GM23338 (cell line): ENCODE measurements at regions not wholly inside any gene's neighbourhood (a gene's known extent, or its start where the extent isn't known, plus 50 kb on each side); places are given as distances from the start of the nearest gene placed in this dataset.
A peak's percentile ranks its signal among the peaks of the same experiment; 100 is the strongest.

ENCODE experiments used
- ATAC-seq: fragments of 200-7000 bp; cut with Tn5 transposase; 3 replicates; pipeline ENCODE4 v1.9.1; 2020
- DNase-seq: peaks from one replicate; pipeline ENCODE4 v3.0.0-alpha.2; 2015; ENCODE audit warnings: low spot score
- H2AFZ ChIP-seq: fragments of 200-600 bp; sonication (generic); 2 replicates; pipeline ENCODE4 v1.8.0; 2016; ENCODE audit warnings: antibody characterized with exemption, mild to moderate bottlenecking, moderate library complexity
- H3F3A ChIP-seq: fragments of 200-600 bp; sonication (generic); replicated peaks from 2 replicates; pipeline ENCODE4 v1.8.0; 2017; ENCODE audit warnings: antibody characterized with exemption, mixed run types, low read depth
- H3K27ac ChIP-seq: fragments of 200-600 bp; sonication (generic); 2 replicates; pipeline ENCODE4 v1.6.1; 2016; ENCODE audit warnings: low read depth
- H3K27me3 ChIP-seq: fragments of 200-600 bp; sonication (generic); 2 replicates; pipeline ENCODE4 v1.8.0; 2016; ENCODE audit warnings: mild to moderate bottlenecking, mixed run types, moderate library complexity; ENCODE audit not compliant: insufficient read depth
- H3K36me3 ChIP-seq: fragments of 200-600 bp; sonication (generic); 2 replicates; pipeline ENCODE4 v1.8.0; 2016; ENCODE audit warnings: mild to moderate bottlenecking; ENCODE audit not compliant: insufficient read depth
- H3K4me1 ChIP-seq: fragments of 200-600 bp; sonication (generic); 2 replicates; pipeline ENCODE4 v1.8.0; 2016; ENCODE audit warnings: mild to moderate bottlenecking, moderate library complexity; ENCODE audit not compliant: insufficient read depth
- H3K4me2 ChIP-seq: fragments of 200-600 bp; sonication (generic); 2 replicates; pipeline ENCODE4 v1.7.1; 2017; ENCODE audit warnings: mixed run types
- H3K4me3 ChIP-seq: fragments of 200-600 bp; sonication (generic); 2 replicates; pipeline ENCODE4 v1.6.1; 2016; ENCODE audit warnings: mixed run types
- H3K79me2 ChIP-seq: fragments of 200-600 bp; sonication (generic); replicated peaks from 2 replicates; pipeline ENCODE4 v1.8.0; 2017; ENCODE audit warnings: mild to moderate bottlenecking; ENCODE audit not compliant: insufficient read depth
- H3K9me2 ChIP-seq: fragments of 200-600 bp; sonication (generic); 2 replicates; pipeline ENCODE4 v1.8.0; 2017; ENCODE audit not compliant: insufficient read depth
- H4K20me1 ChIP-seq: fragments of 200-600 bp; sonication (generic); replicated peaks from 2 replicates; pipeline ENCODE4 v1.8.0; 2017; ENCODE audit warnings: mild to moderate bottlenecking; ENCODE audit not compliant: insufficient read depth
- H3K27ac Mint-ChIP-seq: 2 replicates; pipeline ENCODE4 v1.8.0; 2020; ENCODE audit warnings: inconsistent platforms, mild to moderate bottlenecking, moderate library complexity, mixed read lengths
- H3K27me3 Mint-ChIP-seq: 3 replicates; pipeline ENCODE4 v1.8.0; 2022; ENCODE audit warnings: low read depth, mild to moderate bottlenecking, moderate library complexity, mixed read lengths, inconsistent platforms; ENCODE audit not compliant: insufficient read depth, poor library complexity
- H3K36me3 Mint-ChIP-seq: 3 replicates; pipeline ENCODE4 v1.8.0; 2021; ENCODE audit warnings: low read depth, mild to moderate bottlenecking, inconsistent platforms, moderate library complexity, mixed read lengths
- H3K4me1 Mint-ChIP-seq: 3 replicates; pipeline ENCODE4 v1.8.0; 2020; ENCODE audit warnings: mild to moderate bottlenecking, inconsistent platforms, mixed read lengths
- H3K4me3 Mint-ChIP-seq: 3 replicates; pipeline ENCODE4 v1.8.0; 2021; ENCODE audit warnings: moderate library complexity, mild to moderate bottlenecking, inconsistent platforms, mixed read lengths
- H3K9me3 Mint-ChIP-seq: 3 replicates; pipeline ENCODE4 v1.8.0; 2020; ENCODE audit warnings: moderate library complexity, mild to moderate bottlenecking, inconsistent platforms, mixed read lengths
- CREB1 ChIP-seq: fragments of 250-450 bp; sonication (Bioruptor Pico); IDR thresholded peaks from 2 replicates; pipeline ENCODE4 v1.5.0; 2020; ENCODE audit warnings: low read depth, mild to moderate bottlenecking, moderate library complexity
- EZH2 ChIP-seq: fragments of 200-600 bp; sonication (generic); IDR thresholded peaks from one replicate; pipeline ENCODE4 v1.8.0; 2017; ENCODE audit warnings: antibody characterized with exemption, mild to moderate bottlenecking, low read depth; ENCODE audit not compliant: unreplicated experiment
- EZH2phosphoT487 ChIP-seq: fragments of 200-600 bp; sonication (generic); IDR thresholded peaks from one replicate; pipeline ENCODE4 v1.8.1; 2018; ENCODE audit warnings: antibody characterized with exemption; ENCODE audit not compliant: unreplicated experiment
- JUNB ChIP-seq: IDR thresholded peaks from one replicate; pipeline ENCODE4 v1.6.1; 2016; ENCODE audit warnings: antibody characterized with exemption; ENCODE audit not compliant: unreplicated experiment
- NANOG ChIP-seq: IDR thresholded peaks from 2 replicates; pipeline ENCODE4 v1.6.1; 2016; ENCODE audit warnings: antibody characterized with exemption, borderline replicate concordance
- POLR2AphosphoS5 ChIP-seq: IDR thresholded peaks from 2 replicates; pipeline ENCODE4 v1.6.1; 2016; ENCODE audit warnings: antibody characterized with exemption, low read depth
- STAT1 ChIP-seq: IDR thresholded peaks from one replicate; pipeline ENCODE4 v1.6.1; 2016; ENCODE audit warnings: antibody characterized with exemption; ENCODE audit not compliant: unreplicated experiment
- ZNF114 ChIP-seq: fragments of 250-450 bp; sonication (Bioruptor Pico); IDR thresholded peaks from 2 replicates; pipeline ENCODE4 v1.5.0; 2020; ENCODE audit warnings: mild to moderate bottlenecking, moderate library complexity
- ZNF331 ChIP-seq: fragments of 250-450 bp; sonication (Bioruptor Pico); IDR thresholded peaks from 2 replicates; pipeline ENCODE4 v1.5.0; 2020; ENCODE audit warnings: low read depth, mild to moderate bottlenecking, moderate library complexity
- TF ChIP-seq, protein P1 (sequence below): IDR thresholded peaks from 2 replicates; pipeline ENCODE4 v1.6.1; 2016; ENCODE audit warnings: antibody characterized with exemption
- TF ChIP-seq, protein P2 (sequence below): fragments of 250-450 bp; sonication (Bioruptor Pico); IDR thresholded peaks from 2 replicates; pipeline ENCODE4 v1.5.0; 2020; ENCODE audit warnings: mild to moderate bottlenecking, moderate library complexity
- TF ChIP-seq, protein P3 (sequence below), 2 experiments: fragments of 200-600 bp in 1 of 2; sonication (generic) in 1 of 2; conservative IDR thresholded peaks; 2 replicates each; pipeline versions ENCODE4 v1.5.1 to v1.6.1; 2016 to 2017; ENCODE audit warnings: antibody characterized with exemption in 2 of 2, low read depth in 2 of 2, mild to moderate bottlenecking in 2 of 2, moderate library complexity in 1 of 2
- TF ChIP-seq, protein P4 (sequence below): IDR thresholded peaks from one replicate; pipeline ENCODE4 v1.6.1; 2018; ENCODE audit warnings: antibody characterized with exemption; ENCODE audit not compliant: unreplicated experiment

DNA sequence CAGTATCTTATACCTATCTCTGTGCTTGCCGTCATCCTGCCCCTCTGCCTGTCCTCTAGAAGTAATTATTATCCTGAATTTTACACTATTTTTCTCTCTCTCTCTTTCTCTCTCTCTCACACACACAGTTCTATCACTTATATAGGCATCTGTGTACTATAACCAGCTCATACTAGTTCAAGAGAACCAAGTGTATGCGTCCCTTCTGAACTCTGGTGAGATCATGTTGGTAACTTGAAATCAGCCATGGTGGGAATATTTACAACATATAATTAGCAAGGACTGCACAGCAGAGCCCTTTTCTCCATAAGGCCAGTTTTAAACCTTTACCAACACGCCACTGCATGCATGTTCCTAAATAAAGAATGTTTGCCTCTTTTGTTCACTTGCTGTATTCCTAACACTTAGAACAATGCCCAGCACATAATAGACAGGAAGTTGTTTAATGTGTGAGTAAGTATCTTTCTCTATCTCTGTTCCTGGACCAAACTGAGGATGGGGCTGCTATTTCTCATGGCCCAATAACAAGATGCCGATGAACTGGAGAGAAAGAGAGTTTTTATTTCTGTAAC, 51.1 kb upstream of the IL21 start:
- peaks cover 4% of the 10 kb centered on the region; the same call in 1 of the 2 replicates for H3K4me1 ChIP-seq
- peaks cover 5% of the 10 kb centered on the region; the same call in 2 of the 3 replicates for H3K4me1 Mint-ChIP-seq
- H3K36me3 Mint-ChIP-seq: no peaks in the 10 kb centered on the region
- peaks cover 5% of the 10 kb centered on the region; the same call in 1 of the 2 replicates for H3K9me2 ChIP-seq
- no peaks in the 10 kb centered on the region for H3K79me2 ChIP-seq
- ATAC-seq: no peak
- H3K4me2 ChIP-seq: no peak overlapping the region
- peaks cover 9% of the 10 kb centered on the region; the same call in 2 of the 3 replicates for H3K9me3 Mint-ChIP-seq
- H3F3A ChIP-seq: no peaks in the 10 kb centered on the region
- H3K4me3 ChIP-seq: no peak overlapping the region
- H3K36me3 ChIP-seq: no peaks in the 10 kb centered on the region
- H3K27ac ChIP-seq: no peak overlapping the region; the same call in 1 of the 2 replicates
- H3K27ac Mint-ChIP-seq: no peak overlapping the region
- H3K27me3 ChIP-seq: no peaks in the 10 kb centered on the region
- H4K20me1 ChIP-seq: no peaks in the 10 kb centered on the region
- peak overlapping the region; percentile 6; the same call in 1 of the 2 replicates for H2AFZ ChIP-seq
- H3K4me3 Mint-ChIP-seq: no peak overlapping the region
- TF ChIP-seq POLR2AphosphoS5 (no peak), EZH2phosphoT487 (no peak), JUNB (no peak), EZH2 (no peak), ZNF331 (CRISPR knock-in tag) (no peak), NANOG (no peak), STAT1 (no peak), CREB1 (CRISPR knock-in tag) (no peak), ZNF114 (CRISPR knock-in tag) (no peak)
- TF ChIP-seq, protein P1, sequence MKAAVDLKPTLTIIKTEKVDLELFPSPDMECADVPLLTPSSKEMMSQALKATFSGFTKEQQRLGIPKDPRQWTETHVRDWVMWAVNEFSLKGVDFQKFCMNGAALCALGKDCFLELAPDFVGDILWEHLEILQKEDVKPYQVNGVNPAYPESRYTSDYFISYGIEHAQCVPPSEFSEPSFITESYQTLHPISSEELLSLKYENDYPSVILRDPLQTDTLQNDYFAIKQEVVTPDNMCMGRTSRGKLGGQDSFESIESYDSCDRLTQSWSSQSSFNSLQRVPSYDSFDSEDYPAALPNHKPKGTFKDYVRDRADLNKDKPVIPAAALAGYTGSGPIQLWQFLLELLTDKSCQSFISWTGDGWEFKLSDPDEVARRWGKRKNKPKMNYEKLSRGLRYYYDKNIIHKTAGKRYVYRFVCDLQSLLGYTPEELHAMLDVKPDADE: no peak
- TF ChIP-seq, protein P2, sequence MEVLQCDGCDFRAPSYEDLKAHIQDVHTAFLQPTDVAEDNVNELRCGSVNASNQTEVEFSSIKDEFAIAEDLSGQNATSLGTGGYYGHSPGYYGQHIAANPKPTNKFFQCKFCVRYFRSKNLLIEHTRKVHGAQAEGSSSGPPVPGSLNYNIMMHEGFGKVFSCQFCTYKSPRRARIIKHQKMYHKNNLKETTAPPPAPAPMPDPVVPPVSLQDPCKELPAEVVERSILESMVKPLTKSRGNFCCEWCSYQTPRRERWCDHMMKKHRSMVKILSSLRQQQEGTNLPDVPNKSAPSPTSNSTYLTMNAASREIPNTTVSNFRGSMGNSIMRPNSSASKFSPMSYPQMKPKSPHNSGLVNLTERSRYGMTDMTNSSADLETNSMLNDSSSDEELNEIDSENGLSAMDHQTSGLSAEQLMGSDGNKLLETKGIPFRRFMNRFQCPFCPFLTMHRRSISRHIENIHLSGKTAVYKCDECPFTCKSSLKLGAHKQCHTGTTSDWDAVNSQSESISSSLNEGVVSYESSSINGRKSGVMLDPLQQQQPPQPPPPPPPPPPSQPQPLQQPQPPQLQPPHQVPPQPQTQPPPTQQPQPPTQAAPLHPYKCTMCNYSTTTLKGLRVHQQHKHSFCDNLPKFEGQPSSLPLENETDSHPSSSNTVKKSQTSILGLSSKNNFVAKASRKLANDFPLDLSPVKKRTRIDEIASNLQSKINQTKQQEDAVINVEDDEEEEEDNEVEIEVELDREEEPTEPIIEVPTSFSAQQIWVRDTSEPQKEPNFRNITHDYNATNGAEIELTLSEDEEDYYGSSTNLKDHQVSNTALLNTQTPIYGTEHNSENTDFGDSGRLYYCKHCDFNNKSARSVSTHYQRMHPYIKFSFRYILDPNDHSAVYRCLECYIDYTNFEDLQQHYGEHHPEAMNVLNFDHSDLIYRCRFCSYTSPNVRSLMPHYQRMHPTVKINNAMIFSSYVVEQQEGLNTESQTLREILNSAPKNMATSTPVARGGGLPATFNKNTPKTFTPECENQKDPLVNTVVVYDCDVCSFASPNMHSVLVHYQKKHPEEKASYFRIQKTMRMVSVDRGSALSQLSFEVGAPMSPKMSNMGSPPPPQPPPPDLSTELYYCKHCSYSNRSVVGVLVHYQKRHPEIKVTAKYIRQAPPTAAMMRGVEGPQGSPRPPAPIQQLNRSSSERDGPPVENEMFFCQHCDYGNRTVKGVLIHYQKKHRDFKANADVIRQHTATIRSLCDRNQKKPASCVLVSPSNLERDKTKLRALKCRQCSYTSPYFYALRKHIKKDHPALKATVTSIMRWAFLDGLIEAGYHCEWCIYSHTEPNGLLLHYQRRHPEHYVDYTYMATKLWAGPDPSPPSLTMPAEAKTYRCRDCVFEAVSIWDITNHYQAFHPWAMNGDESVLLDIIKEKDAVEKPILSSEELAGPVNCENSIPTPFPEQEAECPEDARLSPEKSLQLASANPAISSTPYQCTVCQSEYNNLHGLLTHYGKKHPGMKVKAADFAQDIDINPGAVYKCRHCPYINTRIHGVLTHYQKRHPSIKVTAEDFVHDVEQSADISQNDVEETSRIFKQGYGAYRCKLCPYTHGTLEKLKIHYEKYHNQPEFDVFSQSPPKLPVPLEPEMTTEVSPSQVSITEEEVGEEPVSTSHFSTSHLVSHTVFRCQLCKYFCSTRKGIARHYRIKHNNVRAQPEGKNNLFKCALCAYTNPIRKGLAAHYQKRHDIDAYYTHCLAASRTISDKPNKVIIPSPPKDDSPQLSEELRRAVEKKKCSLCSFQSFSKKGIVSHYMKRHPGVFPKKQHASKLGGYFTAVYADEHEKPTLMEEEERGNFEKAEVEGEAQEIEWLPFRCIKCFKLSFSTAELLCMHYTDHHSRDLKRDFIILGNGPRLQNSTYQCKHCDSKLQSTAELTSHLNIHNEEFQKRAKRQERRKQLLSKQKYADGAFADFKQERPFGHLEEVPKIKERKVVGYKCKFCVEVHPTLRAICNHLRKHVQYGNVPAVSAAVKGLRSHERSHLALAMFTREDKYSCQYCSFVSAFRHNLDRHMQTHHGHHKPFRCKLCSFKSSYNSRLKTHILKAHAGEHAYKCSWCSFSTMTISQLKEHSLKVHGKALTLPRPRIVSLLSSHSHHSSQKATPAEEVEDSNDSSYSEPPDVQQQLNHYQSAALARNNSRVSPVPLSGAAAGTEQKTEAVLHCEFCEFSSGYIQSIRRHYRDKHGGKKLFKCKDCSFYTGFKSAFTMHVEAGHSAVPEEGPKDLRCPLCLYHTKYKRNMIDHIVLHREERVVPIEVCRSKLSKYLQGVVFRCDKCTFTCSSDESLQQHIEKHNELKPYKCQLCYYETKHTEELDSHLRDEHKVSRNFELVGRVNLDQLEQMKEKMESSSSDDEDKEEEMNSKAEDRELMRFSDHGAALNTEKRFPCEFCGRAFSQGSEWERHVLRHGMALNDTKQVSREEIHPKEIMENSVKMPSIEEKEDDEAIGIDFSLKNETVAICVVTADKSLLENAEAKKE (CRISPR knock-in tag): no peak
- TF ChIP-seq, protein P3, sequence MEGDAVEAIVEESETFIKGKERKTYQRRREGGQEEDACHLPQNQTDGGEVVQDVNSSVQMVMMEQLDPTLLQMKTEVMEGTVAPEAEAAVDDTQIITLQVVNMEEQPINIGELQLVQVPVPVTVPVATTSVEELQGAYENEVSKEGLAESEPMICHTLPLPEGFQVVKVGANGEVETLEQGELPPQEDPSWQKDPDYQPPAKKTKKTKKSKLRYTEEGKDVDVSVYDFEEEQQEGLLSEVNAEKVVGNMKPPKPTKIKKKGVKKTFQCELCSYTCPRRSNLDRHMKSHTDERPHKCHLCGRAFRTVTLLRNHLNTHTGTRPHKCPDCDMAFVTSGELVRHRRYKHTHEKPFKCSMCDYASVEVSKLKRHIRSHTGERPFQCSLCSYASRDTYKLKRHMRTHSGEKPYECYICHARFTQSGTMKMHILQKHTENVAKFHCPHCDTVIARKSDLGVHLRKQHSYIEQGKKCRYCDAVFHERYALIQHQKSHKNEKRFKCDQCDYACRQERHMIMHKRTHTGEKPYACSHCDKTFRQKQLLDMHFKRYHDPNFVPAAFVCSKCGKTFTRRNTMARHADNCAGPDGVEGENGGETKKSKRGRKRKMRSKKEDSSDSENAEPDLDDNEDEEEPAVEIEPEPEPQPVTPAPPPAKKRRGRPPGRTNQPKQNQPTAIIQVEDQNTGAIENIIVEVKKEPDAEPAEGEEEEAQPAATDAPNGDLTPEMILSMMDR (conservative IDR thresholded peaks at IDR 0.05; ENCODE audit: low read depth in 2 of 2): no peak
- TF ChIP-seq, protein P4, sequence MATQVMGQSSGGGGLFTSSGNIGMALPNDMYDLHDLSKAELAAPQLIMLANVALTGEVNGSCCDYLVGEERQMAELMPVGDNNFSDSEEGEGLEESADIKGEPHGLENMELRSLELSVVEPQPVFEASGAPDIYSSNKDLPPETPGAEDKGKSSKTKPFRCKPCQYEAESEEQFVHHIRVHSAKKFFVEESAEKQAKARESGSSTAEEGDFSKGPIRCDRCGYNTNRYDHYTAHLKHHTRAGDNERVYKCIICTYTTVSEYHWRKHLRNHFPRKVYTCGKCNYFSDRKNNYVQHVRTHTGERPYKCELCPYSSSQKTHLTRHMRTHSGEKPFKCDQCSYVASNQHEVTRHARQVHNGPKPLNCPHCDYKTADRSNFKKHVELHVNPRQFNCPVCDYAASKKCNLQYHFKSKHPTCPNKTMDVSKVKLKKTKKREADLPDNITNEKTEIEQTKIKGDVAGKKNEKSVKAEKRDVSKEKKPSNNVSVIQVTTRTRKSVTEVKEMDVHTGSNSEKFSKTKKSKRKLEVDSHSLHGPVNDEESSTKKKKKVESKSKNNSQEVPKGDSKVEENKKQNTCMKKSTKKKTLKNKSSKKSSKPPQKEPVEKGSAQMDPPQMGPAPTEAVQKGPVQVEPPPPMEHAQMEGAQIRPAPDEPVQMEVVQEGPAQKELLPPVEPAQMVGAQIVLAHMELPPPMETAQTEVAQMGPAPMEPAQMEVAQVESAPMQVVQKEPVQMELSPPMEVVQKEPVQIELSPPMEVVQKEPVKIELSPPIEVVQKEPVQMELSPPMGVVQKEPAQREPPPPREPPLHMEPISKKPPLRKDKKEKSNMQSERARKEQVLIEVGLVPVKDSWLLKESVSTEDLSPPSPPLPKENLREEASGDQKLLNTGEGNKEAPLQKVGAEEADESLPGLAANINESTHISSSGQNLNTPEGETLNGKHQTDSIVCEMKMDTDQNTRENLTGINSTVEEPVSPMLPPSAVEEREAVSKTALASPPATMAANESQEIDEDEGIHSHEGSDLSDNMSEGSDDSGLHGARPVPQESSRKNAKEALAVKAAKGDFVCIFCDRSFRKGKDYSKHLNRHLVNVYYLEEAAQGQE: no peak
- DNase-seq: no peak
- no peaks in the 10 kb centered on the region for H3K27me3 Mint-ChIP-seq
